Stimulated activated CD4-positive, alpha-beta T cell treated with anti-CD3 and anti-CD28 coated beads, Interleukin-12 subunit alpha, Interleukin-12 subunit beta, amount 100 ng/mL, for 4 hours (primary cell): ENCODE measurements at regions not wholly inside any gene's neighbourhood (a gene's known extent, or its start where the extent isn't known, plus 50 kb on each side); places are given as distances from the start of the nearest gene placed in this dataset.
"Not testable (repeated sequence)": the region's sequence is repeated elsewhere in the genome, so short reads cannot be mapped to it uniquely, and the experiment has no call there.

Experiments
- DNase-seq: peaks from one replicate; pipeline ENCODE4 v3.0.0-alpha.2; 2020

GRCh38 chr13:107999751-108000150, 215.6 kb downstream of the LIG4 start:
- no peak for DNase-seq

GRCh38 chr13:107994137-107994536, 221.2 kb downstream of the LIG4 start:
- DNase-seq = no peak

DNA sequence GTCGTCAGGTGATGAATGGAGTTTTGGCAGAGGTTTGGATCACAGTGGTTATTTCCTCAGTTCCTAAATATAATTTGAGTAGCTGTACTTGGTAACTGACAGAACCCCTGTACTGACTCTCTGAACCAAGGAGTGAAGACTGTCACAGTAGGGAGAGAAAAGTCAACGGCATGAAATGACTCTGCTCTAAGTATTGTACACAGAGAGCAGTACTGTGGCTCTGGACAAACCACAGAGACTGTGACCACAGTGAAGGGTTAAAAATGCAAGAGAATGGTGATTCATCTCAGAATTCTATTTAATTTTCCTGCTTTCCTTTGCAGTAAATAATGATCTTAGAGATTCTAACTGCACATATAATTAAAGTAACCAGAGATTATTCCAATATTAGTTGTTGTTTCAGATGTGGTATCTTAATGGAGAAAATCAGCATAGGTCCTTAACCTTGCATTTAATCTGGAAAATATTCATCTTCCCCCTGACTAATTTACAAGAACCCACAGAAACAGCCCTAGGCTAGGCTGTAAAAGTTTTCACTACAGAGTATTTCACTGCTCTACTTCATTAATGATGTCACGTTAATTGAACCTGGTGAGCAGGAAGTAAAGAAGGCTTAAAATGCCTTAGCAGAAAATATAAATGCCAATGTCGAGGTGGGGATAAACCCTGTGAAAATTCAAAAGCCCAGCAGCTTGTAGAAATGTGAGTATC, 221.9 kb downstream of the LIG4 start:
- no peak for DNase-seq

- DNase-seq = no peak
Observed at GRCh38 chr13:107992542-107992941, 222.8 kb downstream of the LIG4 start.

- DNase-seq = no peak
Observed at GRCh38 chr13:107977071-107977574, 238.2 kb downstream of the LIG4 start.

- DNase-seq = no peak
Observed at GRCh38 chr13:107976628-107977027, 238.7 kb downstream of the LIG4 start.

GRCh38 chr13:107974409-107974808, 240.9 kb downstream of the LIG4 start:
- no peak for DNase-seq

DNA sequence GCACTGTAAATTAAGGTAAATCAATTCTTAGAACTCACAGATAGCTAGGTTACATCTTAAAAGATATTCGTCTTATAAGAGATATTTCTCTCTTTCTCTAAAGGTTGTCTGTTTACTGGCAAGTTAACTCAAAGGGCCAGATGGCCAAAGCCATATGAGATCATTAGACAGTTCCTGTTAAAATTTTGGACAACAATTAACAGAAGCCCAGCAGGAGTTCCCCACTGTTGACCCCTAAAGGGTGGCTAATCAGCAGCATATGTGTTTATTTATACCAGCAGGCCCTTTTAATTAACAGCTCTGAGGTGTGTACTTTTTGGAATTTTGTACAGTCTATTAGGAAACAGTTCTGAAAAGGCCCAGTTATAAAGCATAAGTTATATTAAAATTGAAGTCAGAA, 245.8 kb downstream of the LIG4 start:
- no peak for DNase-seq

- DNase-seq = no peak
Observed at GRCh38 chr13:107968470-107968869, 246.9 kb downstream of the LIG4 start.

DNA sequence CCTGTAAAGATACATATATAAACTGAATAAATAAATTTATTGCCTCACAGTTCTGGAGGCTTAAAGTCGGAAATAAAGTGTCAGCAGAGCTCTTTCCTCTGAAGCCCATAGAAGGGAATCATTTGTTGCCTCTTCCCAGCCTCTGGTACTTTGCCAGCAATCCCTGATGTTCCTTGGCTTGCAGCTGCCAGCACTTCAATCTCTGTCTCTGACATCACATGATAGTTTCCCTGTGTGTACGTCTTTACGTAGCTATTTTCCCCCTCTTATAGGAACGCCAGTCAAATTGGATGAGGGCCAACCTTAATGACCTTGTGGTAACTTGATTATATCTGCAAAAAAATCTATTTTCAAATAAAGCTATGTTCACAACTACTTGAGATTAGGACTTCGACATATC, 250.9 kb downstream of the LIG4 start:
- no peak for DNase-seq

DNA sequence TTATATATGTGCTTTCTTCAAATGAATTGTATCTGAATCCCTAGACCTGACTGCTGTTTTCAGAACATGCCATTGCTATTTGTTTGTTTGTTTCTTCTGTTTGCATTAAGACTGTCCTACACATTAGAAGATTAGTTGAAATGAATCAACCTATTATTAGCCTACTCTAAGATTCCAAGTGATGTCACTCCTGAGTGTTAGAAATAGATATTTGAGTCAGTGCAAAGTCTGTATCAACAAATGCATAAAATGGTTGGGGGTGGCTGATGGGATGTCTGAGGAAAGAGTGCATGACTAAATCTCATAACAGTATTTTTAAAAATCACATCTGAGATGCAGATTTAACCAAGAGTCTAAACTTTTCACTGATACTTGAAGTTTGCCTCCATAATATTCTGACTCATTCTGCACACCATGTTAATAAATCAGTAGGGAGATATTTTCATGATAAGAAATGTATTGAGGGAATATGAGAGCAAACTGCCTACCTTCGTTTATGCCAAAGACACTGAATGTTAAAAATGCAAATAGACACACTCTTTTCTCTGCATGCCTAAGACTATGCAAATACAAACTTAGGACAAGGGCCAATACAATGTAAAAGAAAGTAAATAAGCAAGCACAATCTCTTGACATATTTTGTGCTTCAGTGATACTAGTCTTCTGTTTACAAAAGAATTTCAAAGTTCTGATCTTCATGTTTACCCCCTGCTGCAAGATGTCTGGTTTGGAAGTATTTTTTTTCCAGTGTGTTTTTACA, 253.3 kb downstream of the LIG4 start:
- no peak for DNase-seq

DNA sequence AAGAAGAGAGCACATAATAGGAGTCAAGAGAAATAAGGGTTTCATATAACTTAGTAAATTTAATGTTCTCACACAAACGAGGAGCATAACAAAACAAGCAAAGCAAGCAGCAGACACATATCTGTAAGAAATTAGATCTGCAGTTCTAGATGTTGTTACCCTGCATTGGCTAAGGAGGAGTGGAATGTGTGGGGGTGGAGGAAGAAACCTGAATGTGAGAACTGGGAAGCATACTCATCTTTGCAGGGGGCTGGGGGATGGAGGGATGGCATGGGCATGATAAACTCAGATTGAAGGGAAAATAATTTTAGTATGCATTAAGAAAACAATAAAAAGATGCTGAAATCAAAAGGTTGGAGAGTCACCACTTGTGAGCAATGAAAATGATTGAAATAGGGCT, 255.0 kb downstream of the LIG4 start:
- no peak for DNase-seq

- DNase-seq = no peak
Observed at GRCh38 chr13:107956889-107957288, 258.4 kb downstream of the LIG4 start.

DNA sequence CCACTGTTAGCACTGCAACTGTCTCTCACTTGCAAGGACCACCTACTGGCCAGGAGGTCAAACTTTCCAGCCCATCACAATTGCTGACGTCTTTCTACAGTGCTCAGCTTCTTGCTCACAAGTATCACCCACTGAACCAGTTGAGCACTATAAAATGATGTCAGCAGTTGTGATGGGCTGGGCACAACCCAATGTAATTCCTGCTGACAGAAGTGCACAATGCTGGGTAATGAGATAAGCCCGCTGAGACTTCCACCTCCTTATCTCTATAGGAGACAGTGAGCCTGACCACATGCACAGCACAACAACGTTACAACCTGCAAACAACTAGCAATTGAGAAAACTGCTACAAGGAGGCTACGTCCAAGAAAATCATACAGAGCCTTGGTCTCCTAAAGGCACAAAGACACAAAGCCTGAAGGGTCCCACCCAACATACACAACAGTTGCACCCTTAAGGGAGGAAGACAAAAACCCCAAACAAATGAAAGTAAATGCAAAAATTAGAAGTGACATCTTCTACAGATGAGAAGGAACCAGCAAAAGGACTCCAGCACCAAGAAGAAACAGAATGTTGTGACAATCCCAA, 273.2 kb downstream of the LIG4 start:
- DNase-seq = no peak

DNA sequence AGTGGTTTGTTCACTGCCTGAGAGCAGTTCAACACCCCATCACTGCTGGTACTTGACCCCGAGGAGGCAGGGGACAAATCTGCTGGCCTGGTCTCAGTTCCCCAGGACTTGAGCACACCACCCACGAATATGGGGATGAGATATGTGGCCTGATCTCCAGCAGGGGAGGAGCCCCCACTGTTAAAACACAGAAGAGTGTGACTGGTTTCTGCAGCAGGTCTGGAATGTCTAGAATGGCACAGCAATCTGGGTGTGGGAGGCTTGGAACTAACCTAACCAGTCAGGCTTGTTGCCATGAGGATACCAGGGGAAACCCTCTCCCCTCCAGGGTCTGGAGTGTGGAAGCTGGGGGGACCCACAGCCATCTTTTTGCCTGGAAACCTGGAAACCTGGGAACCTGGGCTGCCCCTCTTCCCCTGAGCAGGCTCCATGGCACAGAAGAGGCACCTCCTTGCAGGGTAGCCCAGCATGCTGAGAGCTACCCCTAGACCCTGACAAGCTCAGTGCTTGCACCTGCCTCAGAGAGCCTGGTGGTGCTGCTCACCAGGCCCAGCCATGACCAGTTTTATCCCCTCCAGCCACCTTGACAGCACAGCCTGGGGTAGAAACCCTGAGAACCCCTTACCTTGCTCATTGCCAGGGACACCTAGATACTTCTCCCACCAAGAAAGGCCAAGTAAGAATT, 273.8 kb downstream of the LIG4 start:
- DNase-seq = no peak

- DNase-seq = no peak
Observed at GRCh38 chr13:107937848-107938247, 277.5 kb downstream of the LIG4 start.

DNA sequence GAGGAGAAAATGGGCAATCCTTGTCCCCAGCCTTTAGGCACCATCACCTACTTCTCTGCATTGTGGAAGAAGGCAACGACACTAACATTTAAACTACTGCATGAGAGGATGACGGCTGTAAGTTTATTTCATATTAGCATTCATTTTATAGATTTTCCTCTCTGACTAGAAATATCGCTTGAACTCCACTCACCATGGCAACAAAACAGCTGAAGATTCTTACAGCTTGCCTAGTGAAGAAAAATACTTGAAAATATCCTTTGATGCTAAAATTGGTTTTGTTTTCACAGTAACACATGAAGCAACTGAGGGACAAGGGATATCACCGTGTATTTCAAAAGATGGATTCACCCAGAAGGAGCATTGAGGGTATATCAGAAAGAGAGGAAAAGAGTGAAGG, 284.3 kb downstream of the LIG4 start:
- DNase-seq = no peak

DNA sequence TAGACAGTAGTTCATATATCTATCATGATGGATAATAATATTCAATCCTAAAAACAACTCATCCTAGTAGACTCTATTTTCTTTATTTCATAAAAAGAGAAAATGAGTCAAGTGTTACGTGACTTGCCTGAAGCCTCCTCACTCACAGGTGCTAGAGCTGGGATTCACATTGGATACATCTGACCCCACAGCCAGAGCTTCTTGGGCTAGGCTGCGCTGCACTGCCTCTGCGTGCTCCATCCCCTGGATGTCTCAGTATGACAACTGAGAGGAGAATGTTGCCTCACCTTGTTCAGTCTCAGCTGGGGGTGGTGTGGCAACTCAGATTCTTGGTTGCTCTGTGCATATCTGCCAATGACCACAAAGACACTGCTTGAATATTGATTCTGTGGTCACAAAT, 286.6 kb downstream of the LIG4 start:
- DNase-seq = no peak

- no peak for DNase-seq
Observed at GRCh38 chr13:107927557-107927956, 287.8 kb downstream of the LIG4 start.

DNA sequence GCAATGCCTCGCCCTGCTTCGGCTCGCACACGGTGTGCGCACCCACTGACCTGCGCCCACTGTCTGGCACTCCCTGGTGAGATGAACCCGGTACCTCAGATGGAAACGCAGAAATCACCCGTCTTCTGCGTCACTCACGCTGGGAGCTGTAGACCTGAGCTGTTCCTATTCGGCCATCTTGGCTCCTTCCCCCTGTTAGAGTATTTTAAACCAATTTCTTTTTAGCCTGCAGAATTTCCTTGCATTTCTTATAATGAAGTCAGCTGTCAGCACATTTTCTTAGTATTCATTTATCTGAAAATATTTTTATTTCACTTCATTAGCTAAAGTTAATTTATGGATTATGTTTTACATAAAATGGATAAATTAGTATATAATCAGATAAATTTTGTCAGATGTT, 288.8 kb downstream of the LIG4 start:
- not testable (repeated sequence) for DNase-seq

DNA sequence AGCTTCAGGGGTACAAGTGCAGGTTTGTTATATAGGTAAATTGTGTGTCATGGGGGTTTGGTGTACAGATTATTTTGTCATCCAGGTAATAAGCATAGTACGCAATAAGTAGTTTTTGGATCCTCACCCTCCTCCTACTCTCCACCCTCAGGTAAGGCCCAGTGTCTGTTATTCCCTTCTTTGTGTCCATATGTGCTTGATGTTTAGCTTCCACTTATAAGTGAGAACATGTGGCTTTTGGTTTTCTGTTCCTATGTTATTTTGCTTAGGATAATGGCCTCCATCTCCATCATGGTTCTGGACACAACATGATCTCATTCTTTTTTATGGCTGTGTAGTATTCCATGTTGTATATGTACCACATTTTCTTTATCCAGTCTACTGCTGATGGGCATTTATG, 298.4 kb downstream of the LIG4 start:
- DNase-seq = not testable (repeated sequence)

DNA sequence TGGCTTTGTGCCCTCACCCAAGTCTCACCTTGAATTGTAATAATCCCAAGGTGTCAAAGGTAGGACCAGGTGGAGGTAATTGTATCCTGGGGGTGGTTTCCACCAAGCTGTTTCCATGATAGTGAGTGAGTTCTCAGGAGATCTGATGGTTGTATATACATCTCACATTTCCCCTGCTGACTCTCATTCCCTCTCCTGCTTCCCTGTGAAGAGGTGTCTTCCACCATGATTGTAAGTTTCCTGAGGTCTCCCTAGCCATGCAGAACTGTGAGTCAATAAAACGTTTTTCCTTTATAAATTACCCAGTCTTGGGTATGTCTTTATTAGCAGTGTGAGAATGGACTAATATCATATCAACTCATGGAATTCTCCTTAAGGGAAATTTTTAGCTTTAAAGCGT, 302.6 kb downstream of the LIG4 start:
- DNase-seq = no peak

- no peak for DNase-seq
Observed at GRCh38 chr13:107907065-107907805, 308.1 kb downstream of the LIG4 start.
